Uterus (tissue), 3 donors: ENCODE measurements at regions not wholly inside any gene's neighbourhood (a gene's known extent, or its start where the extent isn't known, plus 50 kb on each side); places are given as distances from the start of the nearest gene placed in this dataset.
"Not testable (repeated sequence)": the region's sequence is repeated elsewhere in the genome, so short reads cannot be mapped to it uniquely, and the experiment has no call there.

Source experiments
- DNase-seq, 2 donors: peaks; one replicate each; pipeline ENCODE4 v3.0.0-alpha.2; 2019 to 2020
- H3K27ac ChIP-seq, 2 donors: fragments of 200-600 bp; sonication (generic); 1 replicate in 1 of 2; 2 replicates in 1 of 2; pipeline ENCODE4 v1.5.1; 2016 to 2018
- H3K27me3 ChIP-seq, 2 donors: fragments of 200-600 bp; sonication (generic); one replicate each; pipeline ENCODE4 v1.5.1; 2018 to 2019; ENCODE audit warnings: control low read depth in 1 of 2
- H3K36me3 ChIP-seq, 2 donors: fragments of 200-600 bp; sonication (generic); one replicate each; pipeline ENCODE4 v1.5.1; 2019; ENCODE audit warnings: control low read depth in 1 of 2
- H3K4me1 ChIP-seq, 2 donors: fragments of 200-600 bp; sonication (generic); one replicate each; pipeline ENCODE4 v1.5.1; 2018 to 2019; ENCODE audit warnings: control low read depth in 1 of 2
- H3K4me3 ChIP-seq, 2 donors: fragments of 200-600 bp; sonication (generic); 1 replicate in 1 of 2; 2 replicates in 1 of 2; pipeline ENCODE4 v1.5.1; 2018 to 2019; ENCODE audit warnings: mild to moderate bottlenecking in 1 of 2
- H3K9me3 ChIP-seq, 2 donors: fragments of 200-600 bp; sonication (generic); one replicate each; pipeline ENCODE4 v1.5.1; 2019; ENCODE audit warnings: control low read depth in 1 of 2
- POLR2A ChIP-seq, 2 donors: fragments of 450-650 bp; IDR thresholded peaks; one replicate each; pipeline ENCODE4 v1.6.1; 2016; ENCODE audit warnings: antibody characterized with exemption in 2 of 2, mild to moderate bottlenecking in 1 of 2, moderate library complexity in 1 of 2
- intact Hi-C: fragments of 100-400 bp; cut with DNase I; formaldehyde crosslinking; loops from one replicate; pipeline ENCODE4 v1.15.1; 2023; ENCODE audit warnings: low total_unique reads
- TF ChIP-seq, protein P1 (sequence below), 4 experiments: fragments of 200-600 bp in 2 of 4; fragments of 450-650 bp in 2 of 4; sonication (generic) in 2 of 4; IDR thresholded peaks; one replicate each; pipeline ENCODE4 v1.5.1; 2016 to 2019; ENCODE audit warnings: antibody characterized with exemption in 4 of 4, mild to moderate bottlenecking in 2 of 4, moderate library complexity in 1 of 4
- donor health status: DM: yes; HTN: yes; CAD: no.

GRCh38 chr14:46136456-46136855, 515.1 kb downstream of the RPL10L start:
- no peaks in the 10 kb centered on the region for H3K9me3 ChIP-seq
- DNase-seq: no peak
- no peaks in the 10 kb centered on the region for H3K4me1 ChIP-seq
- intact Hi-C loops: no loop called here
- no peaks in the 10 kb centered on the region for H3K27me3 ChIP-seq
- H3K36me3 ChIP-seq: no peaks in the 10 kb centered on the region
- H3K27ac ChIP-seq: no peak overlapping the region
- TF ChIP-seq POLR2A (IDR thresholded peaks at IDR 0.05): no peak
- TF ChIP-seq, protein P1, sequence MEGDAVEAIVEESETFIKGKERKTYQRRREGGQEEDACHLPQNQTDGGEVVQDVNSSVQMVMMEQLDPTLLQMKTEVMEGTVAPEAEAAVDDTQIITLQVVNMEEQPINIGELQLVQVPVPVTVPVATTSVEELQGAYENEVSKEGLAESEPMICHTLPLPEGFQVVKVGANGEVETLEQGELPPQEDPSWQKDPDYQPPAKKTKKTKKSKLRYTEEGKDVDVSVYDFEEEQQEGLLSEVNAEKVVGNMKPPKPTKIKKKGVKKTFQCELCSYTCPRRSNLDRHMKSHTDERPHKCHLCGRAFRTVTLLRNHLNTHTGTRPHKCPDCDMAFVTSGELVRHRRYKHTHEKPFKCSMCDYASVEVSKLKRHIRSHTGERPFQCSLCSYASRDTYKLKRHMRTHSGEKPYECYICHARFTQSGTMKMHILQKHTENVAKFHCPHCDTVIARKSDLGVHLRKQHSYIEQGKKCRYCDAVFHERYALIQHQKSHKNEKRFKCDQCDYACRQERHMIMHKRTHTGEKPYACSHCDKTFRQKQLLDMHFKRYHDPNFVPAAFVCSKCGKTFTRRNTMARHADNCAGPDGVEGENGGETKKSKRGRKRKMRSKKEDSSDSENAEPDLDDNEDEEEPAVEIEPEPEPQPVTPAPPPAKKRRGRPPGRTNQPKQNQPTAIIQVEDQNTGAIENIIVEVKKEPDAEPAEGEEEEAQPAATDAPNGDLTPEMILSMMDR (IDR thresholded peaks at IDR 0.05): no peak
- H3K4me3 ChIP-seq: no peak overlapping the region

DNA sequence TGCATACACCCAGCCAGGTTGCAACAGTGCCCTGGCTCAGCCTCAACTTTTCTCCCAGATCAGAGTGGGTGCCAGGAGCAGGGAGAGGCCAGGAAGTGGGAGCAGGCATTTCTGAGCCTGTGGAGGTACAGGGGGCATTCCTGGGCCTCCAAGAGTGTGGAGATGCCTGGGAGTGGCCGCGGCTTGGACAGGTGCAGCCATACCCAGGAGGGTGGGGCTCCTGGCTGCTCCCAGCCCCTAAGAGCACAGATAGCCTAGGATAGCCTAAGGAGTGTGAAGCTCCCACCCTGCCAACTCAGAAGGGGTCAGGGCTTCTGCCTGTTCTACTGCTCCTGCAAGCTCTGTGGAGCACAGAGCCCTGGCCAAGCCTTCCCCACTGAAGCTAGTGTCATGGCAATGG, 543.4 kb downstream of the RPL10L start:
- TF ChIP-seq POLR2A (IDR thresholded peaks at IDR 0.05): no peak
- TF ChIP-seq, protein P1 (IDR thresholded peaks at IDR 0.05): no peak
- Histone ChIP-seq H3K36me3 (no peaks in the 10 kb centered on the region), H3K4me1 (no peaks in the 10 kb centered on the region), H3K27me3 (no peaks in the 10 kb centered on the region), H3K4me3 (no peak overlapping the region), H3K9me3 (no peaks in the 10 kb centered on the region), H3K27ac (no peak overlapping the region)
- intact Hi-C loops: no loop called here
- no peak for DNase-seq

DNA sequence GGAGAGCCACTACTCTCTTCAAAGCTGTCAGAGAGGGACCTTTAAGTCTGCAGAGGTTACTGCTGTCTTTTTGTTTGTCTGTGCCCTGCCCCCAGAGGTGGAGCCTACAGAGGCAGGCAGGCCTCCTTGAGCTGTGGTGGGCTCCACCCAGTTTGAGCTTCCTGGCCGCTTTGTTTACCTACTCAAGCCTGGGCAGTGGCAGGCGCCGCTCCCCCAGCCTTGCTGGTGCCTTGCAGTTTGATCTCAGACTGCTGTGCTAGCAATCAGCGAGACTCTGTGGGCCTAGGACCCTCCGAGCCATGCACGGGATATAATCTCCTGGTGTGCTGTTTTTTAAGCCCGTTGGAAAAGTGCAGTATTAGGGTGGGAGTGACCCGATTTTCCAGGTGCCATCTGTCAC, 550.7 kb downstream of the RPL10L start:
- H3K27ac ChIP-seq, intact Hi-C loops, DNase-seq, H3K27me3 ChIP-seq, H3K9me3 ChIP-seq, H3K4me3 ChIP-seq, H3K36me3 ChIP-seq, H3K4me1 ChIP-seq: not testable (repeated sequence)

- intact Hi-C loops: no loop called here
- H3K36me3 ChIP-seq: no peaks in the 10 kb centered on the region
- H3K27ac ChIP-seq: no peak overlapping the region
- no peaks in the 10 kb centered on the region for H3K4me1 ChIP-seq
- DNase-seq: no peak
- H3K9me3 ChIP-seq: peaks cover 0 to 2% of the 10 kb centered on the region in 2 donors
- TF ChIP-seq, protein P1 (IDR thresholded peaks at IDR 0.05): no peak
- TF ChIP-seq POLR2A (IDR thresholded peaks at IDR 0.05): no peak
- H3K4me3 ChIP-seq: no peak overlapping the region
- no peaks in the 10 kb centered on the region for H3K27me3 ChIP-seq
Measured at GRCh38 chr14:46091819-46092218, 559.8 kb downstream of the RPL10L start.

DNA sequence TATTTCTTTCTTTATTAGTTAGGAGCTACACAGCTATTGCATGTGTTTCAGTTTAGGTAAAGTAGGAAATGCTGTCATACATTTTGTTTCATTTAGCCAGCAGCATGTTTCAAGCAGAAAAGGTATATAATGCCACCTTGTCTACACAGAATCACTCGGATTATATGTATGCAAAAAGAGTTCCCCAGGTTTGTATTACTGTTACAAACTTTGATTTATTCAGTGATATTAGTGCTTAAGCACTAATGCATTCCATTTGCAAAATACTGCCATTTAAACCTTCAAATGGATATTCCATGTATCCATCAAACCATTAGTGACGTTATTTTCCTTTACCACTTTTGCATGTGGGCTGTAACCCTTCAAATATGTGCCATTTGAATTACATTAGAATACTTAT, 564.0 kb downstream of the RPL10L start:
- intact Hi-C loops: no loop called here

More for the DNA sequence above, 564.0 kb downstream of the RPL10L start:
- Histone ChIP-seq H3K9me3 (peaks cover 0 to 2% of the 10 kb centered on the region in 2 donors), H3K4me3 (no peak overlapping the region), H3K36me3 (no peaks in the 10 kb centered on the region), H3K27me3 (no peaks in the 10 kb centered on the region), H3K4me1 (no peaks in the 10 kb centered on the region), H3K27ac (no peak overlapping the region)
- no peak for TF ChIP-seq POLR2A (IDR thresholded peaks at IDR 0.05)
- TF ChIP-seq, protein P1 (IDR thresholded peaks at IDR 0.05): no peak
- no peak for DNase-seq
